Femur (tissue), 1 donor: ENCODE measurements at regions not wholly inside any gene's neighbourhood (a gene's known extent, or its start where the extent isn't known, plus 50 kb on each side); places are given as distances from the start of the nearest gene placed in this dataset.
"Not testable (repeated sequence)": the region's sequence is repeated elsewhere in the genome, so short reads cannot be mapped to it uniquely, and the experiment has no call there.

Experiments
- DNase-seq: peaks from one replicate; pipeline ENCODE4 v3.0.0-alpha.2; 2017

GRCh38 chr5:159456722-159457465, 126.6 kb upstream of the IL12B start:
- DNase-seq, result no peak

DNA sequence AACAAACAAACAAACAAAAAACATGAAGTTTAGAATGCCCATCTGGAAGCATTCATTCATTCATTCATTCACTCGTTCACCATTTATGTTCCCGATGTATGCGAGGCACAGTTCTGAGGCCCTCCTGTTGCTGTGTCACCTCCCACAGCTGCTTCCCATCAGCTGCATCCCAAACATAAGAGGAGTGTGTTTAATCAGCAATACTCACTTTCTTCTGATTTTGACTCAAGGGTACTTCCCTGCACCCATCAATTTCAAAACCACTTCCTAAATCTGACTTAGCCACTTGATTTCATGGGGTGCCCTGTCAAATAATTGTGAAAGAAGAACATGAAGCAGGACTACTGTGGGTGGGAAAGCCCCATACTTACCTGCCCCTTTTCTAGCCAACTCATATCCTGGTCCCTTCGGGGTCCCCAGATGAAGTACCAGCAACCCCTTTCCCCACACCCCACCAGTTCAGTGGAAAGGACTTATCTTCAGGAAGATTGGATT, 128.0 kb upstream of the IL12B start:
- DNase-seq, result no peak

DNA sequence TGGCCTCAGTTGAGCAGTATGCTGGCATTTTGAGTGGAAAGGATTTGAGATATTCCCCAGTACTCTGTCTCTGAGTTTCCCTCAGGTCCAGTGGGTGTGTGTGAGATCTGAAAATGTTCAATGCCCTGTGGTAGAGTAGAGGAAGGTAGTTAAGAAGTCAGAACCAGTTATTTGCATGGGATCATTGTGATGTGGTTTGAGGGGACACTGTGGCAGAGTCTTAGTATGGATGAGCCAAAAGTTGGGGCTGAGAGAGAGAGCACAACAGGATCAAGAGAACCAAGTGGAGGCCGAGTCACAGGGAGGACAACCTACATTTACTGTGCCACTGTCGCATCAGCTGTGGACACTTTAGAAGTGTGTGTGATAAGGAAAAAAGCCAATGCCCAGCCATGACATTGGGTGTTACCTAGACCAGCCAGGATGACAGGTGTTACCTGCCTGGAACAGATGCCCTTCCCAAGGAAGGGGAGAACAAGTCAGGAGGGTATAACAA, 128.9 kb upstream of the IL12B start:
- DNase-seq, result no peak

GRCh38 chr5:159459951-159460538, 129.8 kb upstream of the IL12B start:
- DNase-seq, result no peak

- no peak for DNase-seq
Measured at GRCh38 chr5:159463590-159464321, 133.5 kb upstream of the IL12B start.

GRCh38 chr5:159465604-159466003, 135.3 kb upstream of the IL12B start:
- no peak for DNase-seq

DNA sequence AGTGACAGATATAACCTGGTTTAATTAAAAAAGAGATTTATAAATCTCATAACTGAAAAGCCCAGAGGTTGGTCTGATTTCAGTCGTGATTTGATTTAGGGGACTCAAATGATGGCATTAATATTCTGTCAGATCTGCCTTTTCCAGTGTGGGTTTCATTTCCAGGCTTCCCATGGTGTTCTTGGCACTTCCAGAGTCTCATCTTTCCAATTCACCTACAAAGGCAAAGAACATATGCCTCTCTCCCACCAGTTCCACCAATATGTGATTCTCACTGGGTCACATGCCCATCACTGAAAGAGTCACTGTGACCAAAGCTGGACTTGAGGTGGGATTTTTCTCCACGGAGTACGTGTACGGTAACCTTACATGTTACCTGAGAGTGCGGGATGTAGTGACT, 137.4 kb upstream of the IL12B start:
- no peak for DNase-seq

DNA sequence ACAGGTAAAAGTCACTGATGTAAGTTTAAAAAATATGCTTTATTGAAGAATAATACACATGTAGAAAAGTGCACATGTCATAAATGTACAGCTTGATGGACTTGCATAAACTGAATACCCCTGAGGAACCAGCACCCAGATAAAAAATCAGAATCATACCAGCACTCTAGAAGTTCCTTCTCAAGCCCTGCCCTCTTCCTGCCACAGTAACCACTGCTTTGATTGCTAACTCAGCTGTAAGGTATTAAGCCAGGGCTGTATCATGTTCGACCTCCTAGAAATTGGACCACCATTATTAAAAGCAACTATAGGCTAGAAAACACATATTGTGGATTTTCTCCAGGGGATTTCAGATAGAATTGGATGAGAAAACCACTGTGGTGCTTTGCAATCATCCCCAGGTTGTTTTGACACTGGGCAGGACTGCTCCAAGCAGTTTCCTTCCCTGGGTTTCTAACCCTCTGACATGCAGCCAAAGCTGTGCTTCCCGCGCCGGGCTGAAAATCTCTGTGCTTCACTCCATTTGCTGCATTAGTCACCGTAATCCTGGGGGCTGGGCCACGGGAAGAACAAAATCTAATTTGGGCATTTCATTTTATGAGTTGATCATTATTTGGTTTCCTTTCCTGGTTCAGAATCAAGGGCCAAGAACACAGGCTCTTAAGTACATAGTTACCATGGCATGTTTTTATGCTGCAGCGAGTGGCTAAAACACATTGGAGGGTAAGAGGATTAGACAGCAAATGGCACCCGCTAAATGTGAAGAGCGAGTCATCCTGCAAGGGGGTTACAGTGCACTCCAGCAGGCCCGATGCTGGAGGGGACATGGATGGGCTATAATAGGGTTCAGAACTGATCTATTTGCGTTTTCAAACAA, 139.4 kb upstream of the IL12B start:
- no peak for DNase-seq

DNA sequence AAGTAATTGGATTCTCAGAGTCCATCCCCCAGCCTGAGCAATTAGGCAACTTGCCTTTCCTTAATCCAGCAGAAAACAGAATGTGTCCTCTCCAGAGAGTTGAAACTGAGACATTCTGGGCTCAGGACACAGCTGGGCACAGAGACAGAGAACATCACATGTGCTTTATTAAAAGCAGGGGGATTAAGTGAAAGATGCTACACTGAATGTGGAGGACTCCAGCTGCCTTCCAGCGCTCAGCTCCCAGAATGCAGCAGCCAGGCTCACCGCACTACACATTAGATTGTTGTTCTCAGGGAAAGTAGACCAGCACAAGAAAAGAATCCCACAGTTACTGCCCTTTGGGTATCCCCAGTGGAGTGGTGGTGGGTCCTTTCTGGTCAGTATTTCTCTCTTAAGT, 141.6 kb upstream of the IL12B start:
- peak; percentile 80 for DNase-seq

DNA sequence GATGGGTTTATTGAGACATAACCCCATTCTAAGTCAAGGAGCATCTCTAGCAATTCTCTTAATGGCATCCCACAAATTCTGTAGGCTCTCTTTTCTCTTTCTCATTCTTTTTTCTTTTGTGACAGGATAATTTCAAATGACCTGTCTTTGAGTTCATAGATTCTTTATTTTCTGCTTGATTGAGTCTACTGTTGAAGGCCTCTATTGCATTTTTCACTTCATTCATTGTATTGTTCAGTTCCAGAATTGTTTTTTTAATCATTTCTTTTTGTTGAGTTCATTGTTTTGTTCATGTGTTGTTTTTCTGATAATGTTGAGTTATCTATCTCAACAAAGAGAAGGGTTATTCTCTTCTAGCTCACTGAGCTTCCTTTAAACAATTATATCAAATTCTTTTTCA, 144.7 kb upstream of the IL12B start:
- no peak for DNase-seq

DNA sequence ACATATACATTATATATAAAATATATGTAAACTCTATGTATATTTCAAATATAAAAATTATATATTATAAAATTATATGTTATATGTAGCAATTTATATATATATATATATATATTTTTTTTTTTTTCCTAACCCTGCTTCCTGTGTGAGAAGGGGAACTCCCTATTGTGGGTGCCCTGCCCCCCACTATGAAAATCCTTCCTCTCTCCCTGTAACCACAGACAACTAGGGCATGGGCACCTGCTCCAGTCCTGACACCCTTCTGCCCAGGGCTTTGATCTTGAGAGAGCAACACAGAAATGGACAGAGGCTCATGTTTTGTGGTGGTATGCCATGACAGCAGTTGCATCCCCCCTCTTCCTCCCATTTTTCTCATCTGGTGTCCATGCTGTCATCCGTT, 148.7 kb upstream of the IL12B start:
- no peak for DNase-seq

GRCh38 chr5:159480849-159481248, 150.6 kb upstream of the IL12B start:
- DNase-seq, result no peak

GRCh38 chr5:159481751-159482150, 151.5 kb upstream of the IL12B start:
- DNase-seq, result no peak

- DNase-seq, result no peak
Measured at GRCh38 chr5:159486836-159487235, 156.5 kb upstream of the IL12B start.

GRCh38 chr5:159488516-159488915, 158.2 kb upstream of the IL12B start:
- no peak for DNase-seq

- DNase-seq, result no peak
Measured at GRCh38 chr5:159489779-159490178, 159.5 kb upstream of the IL12B start.

DNA sequence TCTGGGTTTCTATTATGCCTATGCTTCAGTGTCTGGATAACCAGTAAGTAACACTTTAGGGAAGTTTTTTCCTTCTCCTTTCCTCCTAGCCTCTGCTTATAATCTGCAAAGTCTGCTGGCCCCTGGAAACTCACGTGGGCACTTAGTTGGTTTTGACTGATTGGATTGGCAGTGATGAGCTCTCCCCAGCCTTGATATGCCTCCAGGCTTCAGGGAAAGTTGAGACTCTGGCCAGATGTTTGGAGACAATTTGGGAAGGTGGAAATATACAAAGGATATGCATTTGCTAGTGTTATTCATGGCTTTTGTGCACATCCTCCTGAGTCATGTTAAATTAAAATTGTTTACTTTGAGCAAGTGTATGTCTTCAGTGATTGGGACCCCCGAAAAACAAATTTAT, 160.2 kb upstream of the IL12B start:
- DNase-seq, result no peak

GRCh38 chr5:159493696-159494095, 163.4 kb upstream of the IL12B start:
- no peak for DNase-seq

DNA sequence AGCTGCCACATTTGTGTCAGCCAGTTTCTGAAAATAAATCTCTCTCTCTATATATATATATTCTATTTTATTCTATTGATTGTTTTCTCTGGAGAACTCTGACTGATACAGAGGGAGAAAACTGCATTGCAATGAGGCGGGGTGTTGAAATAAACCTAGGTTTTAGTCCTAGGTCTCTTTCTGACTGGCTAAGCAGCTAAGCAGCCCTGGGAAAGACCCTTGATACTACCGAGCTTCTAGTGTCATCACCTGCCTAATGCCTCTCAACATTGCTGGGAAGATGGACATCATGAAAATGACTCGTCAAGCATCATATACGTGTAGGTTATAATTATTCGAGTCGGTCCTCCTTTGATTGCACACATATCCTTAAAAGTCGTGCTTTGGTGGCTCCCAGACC, 166.5 kb upstream of the IL12B start:
- no peak for DNase-seq

GRCh38 chr5:159497221-159497620, 166.9 kb upstream of the IL12B start:
- DNase-seq, result no peak

DNA sequence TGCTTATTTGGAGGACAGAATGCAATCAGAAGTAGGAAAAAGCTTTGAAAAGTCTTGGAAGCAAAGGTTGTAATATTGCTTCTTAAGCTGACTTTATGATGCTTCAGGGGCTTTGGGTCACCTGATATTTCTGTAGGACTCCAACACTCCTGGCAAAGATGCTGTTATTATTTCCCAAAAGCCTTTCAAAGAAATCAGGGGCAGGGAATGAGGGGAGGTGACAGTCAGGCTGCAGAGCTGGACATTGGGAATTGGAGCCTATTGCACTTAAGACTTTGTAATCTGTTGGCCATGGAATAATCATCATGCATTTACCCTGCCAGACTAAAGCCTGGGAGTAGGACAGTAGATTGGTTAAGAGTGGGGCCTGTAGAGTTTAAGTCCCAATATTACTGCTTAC, 168.3 kb upstream of the IL12B start:
- no peak for DNase-seq

DNA sequence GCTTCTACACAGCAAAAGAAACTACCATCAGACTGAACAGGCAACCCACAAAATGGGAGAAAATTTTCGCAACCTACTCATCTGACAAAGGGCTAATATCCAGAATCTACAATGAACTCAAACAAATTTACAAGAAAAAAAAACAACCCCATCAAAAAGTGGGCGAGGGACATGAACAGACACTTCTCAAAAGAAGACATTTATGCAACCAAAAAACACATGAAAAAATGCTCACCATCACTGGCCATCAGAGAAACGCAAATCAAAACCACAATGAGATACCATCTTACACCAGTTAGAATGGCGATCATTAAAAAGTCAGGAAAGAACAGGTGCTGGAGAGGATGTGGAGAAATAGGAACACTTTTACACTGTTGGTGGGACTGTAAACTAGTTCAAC, 171.8 kb upstream of the IL12B start:
- not testable (repeated sequence) for DNase-seq

DNA sequence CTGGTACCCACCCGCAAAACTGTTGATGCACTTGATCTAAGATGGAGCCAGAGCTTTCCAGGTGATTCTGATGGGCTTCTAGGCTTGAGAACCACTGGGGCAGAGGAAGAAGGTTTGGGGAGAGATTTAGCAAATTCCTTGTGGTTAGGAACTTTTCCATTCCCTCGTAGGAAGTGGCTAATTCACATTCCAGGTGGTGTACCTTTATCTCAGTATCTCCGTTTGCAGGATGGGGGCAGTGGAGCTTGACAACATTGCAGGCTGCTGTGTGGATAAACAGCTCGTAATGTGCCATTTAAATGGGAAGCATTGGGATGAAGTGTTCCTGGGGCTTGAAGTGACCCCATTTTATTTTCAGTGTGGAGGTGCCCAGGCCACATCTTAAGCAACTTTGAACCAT, 172.9 kb upstream of the IL12B start:
- DNase-seq, result no peak
